GM12878 (cell line): ENCODE measurements at regions not wholly inside any gene's neighbourhood (a gene's known extent, or its start where the extent isn't known, plus 50 kb on each side); places are given as distances from the start of the nearest gene placed in this dataset.
A peak's percentile ranks its signal among the peaks of the same experiment; 100 is the strongest.

Source experiments
- ATAC-seq: fragments of 200-7000 bp; cut with Tn5 transposase; 3 replicates; pipeline ENCODE4 v1.9.1; 2020; ENCODE audit warnings: mild to moderate bottlenecking, moderate library complexity
- BruUV-seq: library from RNA; stranded (reverse); fragments of 400-500 nt; replicated peaks from 2 replicates; lab custom pipeline; 2021; lab: Mats Ljungman, UMichigan
- CTCF ChIA-PET: fragments of 300-600 bp; sonication (Branson Sonifier 250); formaldehyde crosslinking; extraction: SDS; loops from one replicate; lab custom pipeline; 2021; ENCODE audit warnings: inconsistent platforms; lab: Yijun Ruan, JAX
- POLR2A ChIA-PET: fragments of 350-600 bp; formaldehyde crosslinking; extraction: SDS; loops from one replicate; lab custom pipeline; 2021; ENCODE audit warnings: inconsistent platforms; lab: Charles Lee
- RAD21 ChIA-PET: fragments of 300-600 bp; sonication (Branson Sonifier 250); formaldehyde crosslinking; loops from one replicate; lab custom pipeline; 2023; ENCODE audit warnings: antibody characterized with exemption; ENCODE audit not compliant: unreplicated experiment; lab: Charles Lee
- SMC1A ChIA-PET: fragments of 300-600 bp; sonication (Branson Sonifier 250); formaldehyde crosslinking; loops from one replicate; lab custom pipeline; 2023; ENCODE audit not compliant: unreplicated experiment, uncharacterized antibody; lab: Charles Lee
- DNase-seq: peaks from one replicate; pipeline ENCODE4 v3.0.0-alpha.2; 2011; ENCODE audit warnings: low read depth, low spot score
- FAIRE-seq: peaks from 3 replicates; lab custom pipeline; 2011; peaks lifted over from hg19 to GRCh38; lab: Jason Lieb, UNC
- H2AFZ ChIP-seq: 2 replicates; pipeline ENCODE4 v1.6.0; 2011; ENCODE audit warnings: low read depth, low read length, control low read depth; ENCODE audit not compliant: control insufficient read depth
- H3K27ac ChIP-seq: 2 replicates; pipeline ENCODE4 v1.5.1; 2011; ENCODE audit warnings: control low read depth; ENCODE audit not compliant: control insufficient read depth, insufficient read depth
- H3K27me3 ChIP-seq, 2 experiments: replicated peaks in 1 of 2; 2 replicates each; pipeline versions ENCODE4 v1.6.0 to v1.6.1; 2011; ENCODE audit warnings: low read length in 1 of 2; ENCODE audit not compliant: control insufficient read depth in 2 of 2, insufficient read depth in 2 of 2
- H3K36me3 ChIP-seq, 2 experiments: 2 replicates each; pipeline ENCODE4 v1.5.1; 2011; ENCODE audit warnings: low read length in 1 of 2; ENCODE audit not compliant: control insufficient read depth in 2 of 2, insufficient read depth in 2 of 2
- H3K4me1 ChIP-seq: 2 replicates; pipeline ENCODE4 v1.6.1; 2011; ENCODE audit warnings: mild to moderate bottlenecking, low read length, moderate library complexity, mixed read lengths; ENCODE audit not compliant: control insufficient read depth, insufficient read depth
- H3K4me2 ChIP-seq: 2 replicates; pipeline ENCODE4 v1.6.0; 2011; ENCODE audit warnings: control low read depth; ENCODE audit not compliant: control insufficient read depth, insufficient read depth
- H3K4me3 ChIP-seq: fragments of 200-600 bp; sonication (generic); 2 replicates; pipeline ENCODE4 v1.5.1; 2016
- H3K79me2 ChIP-seq: 2 replicates; pipeline ENCODE4 v1.6.0; 2011; ENCODE audit warnings: low read length; ENCODE audit not compliant: control insufficient read depth, insufficient read depth
- H3K9ac ChIP-seq: 2 replicates; pipeline ENCODE4 v1.8.0; 2011; ENCODE audit warnings: low read length, control low read depth, mixed read lengths; ENCODE audit not compliant: control insufficient read depth, insufficient read depth
- H3K9me3 ChIP-seq: replicated peaks from 3 replicates; pipeline ENCODE4 v1.5.1; 2011; ENCODE audit warnings: mild to moderate bottlenecking, low read length; ENCODE audit not compliant: control insufficient read depth, insufficient read depth
- H4K20me1 ChIP-seq: 2 replicates; pipeline ENCODE4 v1.6.0; 2011; ENCODE audit not compliant: control insufficient read depth, insufficient read depth
- BACH1 ChIP-seq: fragments of 450-650 bp; IDR thresholded peaks from 2 replicates; pipeline ENCODE4 v1.6.1; 2017; ENCODE audit warnings: mild to moderate bottlenecking, borderline replicate concordance
- KAT2A ChIP-seq: conservative IDR thresholded peaks from 2 replicates; pipeline ENCODE4 v1.6.1; 2011; ENCODE audit warnings: low read depth, low read length; ENCODE audit not compliant: control insufficient read depth
- KDM1A ChIP-seq: fragments of 200-600 bp; sonication (generic); IDR thresholded peaks from 2 replicates; pipeline ENCODE4 v1.6.1; 2016; ENCODE audit warnings: borderline replicate concordance
- MYB ChIP-seq: fragments of 150-350 bp; IDR thresholded peaks from 2 replicates; pipeline ENCODE4 v1.6.1; 2014; ENCODE audit warnings: mild to moderate bottlenecking, low read depth, low read length, borderline replicate concordance
- PBX3 ChIP-seq: IDR thresholded peaks from 2 replicates; pipeline ENCODE4 v1.6.1; 2011; ENCODE audit warnings: mild to moderate bottlenecking, low read depth, low read length, moderate library complexity; ENCODE audit not compliant: insufficient replicate concordance
- RAD21 ChIP-seq: IDR thresholded peaks from 2 replicates; pipeline ENCODE4 v1.6.1; 2011; ENCODE audit warnings: mild to moderate bottlenecking, low read depth, low read length, moderate library complexity; ENCODE audit not compliant: insufficient read depth
- RB1 ChIP-seq: fragments of 450-650 bp; formaldehyde crosslinking; IDR thresholded peaks from 2 replicates; pipeline ENCODE4 v1.6.1; 2017; ENCODE audit warnings: mild to moderate bottlenecking, borderline replicate concordance
- RUNX3 ChIP-seq: IDR thresholded peaks from 2 replicates; pipeline ENCODE4 v1.6.1; 2012; ENCODE audit warnings: low read length, inconsistent platforms
- SMAD1 ChIP-seq: fragments of 450-650 bp; IDR thresholded peaks from 2 replicates; pipeline ENCODE4 v1.6.1; 2018; ENCODE audit warnings: mild to moderate bottlenecking, low read depth; ENCODE audit not compliant: partially characterized antibody
- SMC3 ChIP-seq: IDR thresholded peaks from 2 replicates; pipeline ENCODE4 v1.6.1; 2011; ENCODE audit warnings: low read length, improper control_type of control experiment, borderline replicate concordance
- SRF ChIP-seq, 2 experiments: IDR thresholded peaks; 2 replicates each; pipeline ENCODE4 v1.6.1; 2011; ENCODE audit warnings: low read depth in 2 of 2, low read length in 2 of 2, mild to moderate bottlenecking in 1 of 2, moderate library complexity in 1 of 2
- STAT1 ChIP-seq: fragments of 450-650 bp; conservative IDR thresholded peaks from 2 replicates; pipeline ENCODE4 v1.6.1; 2014; ENCODE audit warnings: antibody characterized with exemption, mild to moderate bottlenecking
- SUPT20H ChIP-seq: IDR thresholded peaks from 2 replicates; pipeline ENCODE4 v1.6.1; 2011; ENCODE audit warnings: low read depth, mild to moderate bottlenecking, low read length, moderate library complexity, borderline replicate concordance; ENCODE audit not compliant: control insufficient read depth
- WGBS: methylation state at CpG from one replicate; pipeline ENCODE4 v1.1.6; 2016; ENCODE audit warnings: low lambda C conversion rate; ENCODE audit not compliant: insufficient replicate concordance, insufficient coverage; ENCODE audit errors: missing lambda C conversion rate; 5-methylcytosine and 5-hydroxymethylcytosine counted together
- in situ Hi-C: fragments of 300-500 bp; cut with MboI; formaldehyde crosslinking; loops from 9 replicates; pipeline ENCODE4 v1.14.3; 2018; ENCODE audit warnings: mixed read lengths
- intact Hi-C: fragments of 100-400 bp; cut with micrococcal nuclease; formaldehyde crosslinking; loops from one replicate; pipeline ENCODE4 v1.14.2; 2022; ENCODE audit not compliant: unreplicated experiment
- TF ChIP-seq, protein P1 (sequence below): fragments of 450-650 bp; IDR thresholded peaks from 2 replicates; pipeline ENCODE4 v1.6.1; 2017; ENCODE audit warnings: mild to moderate bottlenecking, moderate library complexity

DNA sequence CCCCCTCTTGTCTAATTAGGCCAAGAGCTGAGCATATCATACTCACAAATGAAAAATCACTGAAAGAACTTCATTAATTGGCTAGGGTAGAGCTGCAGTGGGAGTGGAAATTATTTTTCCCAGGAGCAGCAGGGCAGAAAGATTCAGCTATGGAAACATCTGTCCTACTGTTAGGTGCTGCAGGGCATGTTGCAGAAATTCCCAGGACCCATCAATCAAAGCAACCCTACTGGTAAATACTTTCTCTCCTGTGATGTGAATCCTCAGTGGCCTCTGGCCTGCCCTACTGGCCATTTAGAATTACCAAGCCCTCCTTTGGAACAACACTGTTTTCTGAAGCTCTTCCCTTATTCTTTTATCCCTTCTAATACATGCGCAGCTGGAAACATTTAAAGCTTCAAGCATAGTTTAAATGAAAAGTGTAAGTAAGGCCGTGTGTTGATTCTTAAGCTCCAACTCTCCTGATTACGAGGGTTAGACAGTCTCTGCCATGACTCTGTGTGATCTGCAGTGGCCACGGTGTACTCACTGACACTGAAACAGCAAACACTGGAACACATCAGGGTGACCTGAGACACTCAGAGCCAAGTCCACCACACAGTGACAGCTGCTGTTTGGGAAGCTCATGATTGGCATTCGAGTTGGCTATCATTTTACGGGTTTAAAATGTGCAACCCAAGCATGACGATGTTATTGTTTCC is 62.6 kb upstream of the TMCC3 start (continued):
- TF ChIP-seq MYB (no peak), RAD21 (no peak)

DNA sequence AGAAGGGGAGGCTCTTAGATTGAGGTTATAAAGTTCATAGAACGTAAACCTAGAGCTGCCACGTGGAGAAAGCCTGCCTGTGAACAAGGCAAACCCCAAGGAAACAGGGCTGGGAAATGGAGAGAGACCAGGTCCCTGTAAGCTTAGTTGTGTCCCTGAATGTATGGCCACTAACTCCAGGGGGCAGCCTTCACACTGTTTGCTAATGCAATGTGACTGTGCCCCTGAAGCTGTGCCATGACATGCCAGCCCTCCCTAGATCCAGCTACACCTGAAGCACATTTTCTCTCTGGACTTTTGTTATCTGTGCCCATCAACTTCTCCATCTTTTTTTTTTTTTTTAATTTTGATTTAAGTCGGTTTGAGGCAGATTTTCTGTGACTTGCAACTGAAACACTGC is 60.6 kb upstream of the TMCC3 start:
- no TSS peak for BruUV-seq
- ChIA-PET POLR2A (interaction anchor here (0.7 kb wide), 1 partner anchor 33 kb away, joined by 3 read pairs; no protein-coding TSS in a partner anchor), SMC1A (interaction anchor here (0.6 to 6.3 kb wide), 6 partner anchors 78 to 505 kb away, joined by 3 to 44 read pairs (median 4); no protein-coding TSS in a partner anchor), CTCF (interaction anchor here (0.8 to 2.9 kb wide), 10 partner anchors 10 to 362 kb away, joined by 3 to 30 read pairs (median 4); partner anchors contain the start of gene NR2C1), RAD21 (interaction anchor here (0.7 to 6.0 kb wide), 3 partner anchors 59 to 163 kb away, joined by 3 to 73 read pairs (median 4); no protein-coding TSS in a partner anchor)
- no peak overlapping the region for H3K9ac ChIP-seq
- H3K4me1 ChIP-seq = peaks cover 7% of the 10 kb centered on the region
- DNase-seq = no peak
- H3K27ac ChIP-seq = no peak overlapping the region
- in situ Hi-C loops = no loop called here
- WGBS = 48% methylated on average over 3 of the region's 3 CpGs
- FAIRE-seq = no peak
- no peaks in the 10 kb centered on the region for H3K9me3 ChIP-seq
- ATAC-seq = peak; percentile 77
- H3K4me2 ChIP-seq = no peak overlapping the region
- intact Hi-C loops = loop anchor here (1.0 kb wide), 1 partner anchor 164 kb away; no protein-coding TSS in a partner anchor
- no peak overlapping the region for H3K4me3 ChIP-seq
- no peaks in the 10 kb centered on the region for H4K20me1 ChIP-seq
- H2AFZ ChIP-seq = no peak overlapping the region
- peaks cover 15% of the 10 kb centered on the region for H3K79me2 ChIP-seq
- H3K36me3 ChIP-seq = peaks cover 0 to 5% of the 10 kb centered on the region in 2 experiments; a peak in 1 of 4 replicates
- H3K27me3 ChIP-seq = no peaks in the 10 kb centered on the region
- TF ChIP-seq SUPT20H (no peak), SRF (IDR thresholded peaks at IDR 0.05; ENCODE audit: low read depth in 2 of 2, low read length in 2 of 2) (no peak), SMC3 (peak; percentile 49; the same call in 1 of the 2 replicates), BACH1 (no peak), PBX3 (no peak), KAT2A (no peak), KDM1A (no peak), RB1 (no peak), RAD21 (peak; percentile 54), SMAD1 (no peak), STAT1 (no peak), RUNX3 (no peak)
- TF ChIP-seq, protein P1, sequence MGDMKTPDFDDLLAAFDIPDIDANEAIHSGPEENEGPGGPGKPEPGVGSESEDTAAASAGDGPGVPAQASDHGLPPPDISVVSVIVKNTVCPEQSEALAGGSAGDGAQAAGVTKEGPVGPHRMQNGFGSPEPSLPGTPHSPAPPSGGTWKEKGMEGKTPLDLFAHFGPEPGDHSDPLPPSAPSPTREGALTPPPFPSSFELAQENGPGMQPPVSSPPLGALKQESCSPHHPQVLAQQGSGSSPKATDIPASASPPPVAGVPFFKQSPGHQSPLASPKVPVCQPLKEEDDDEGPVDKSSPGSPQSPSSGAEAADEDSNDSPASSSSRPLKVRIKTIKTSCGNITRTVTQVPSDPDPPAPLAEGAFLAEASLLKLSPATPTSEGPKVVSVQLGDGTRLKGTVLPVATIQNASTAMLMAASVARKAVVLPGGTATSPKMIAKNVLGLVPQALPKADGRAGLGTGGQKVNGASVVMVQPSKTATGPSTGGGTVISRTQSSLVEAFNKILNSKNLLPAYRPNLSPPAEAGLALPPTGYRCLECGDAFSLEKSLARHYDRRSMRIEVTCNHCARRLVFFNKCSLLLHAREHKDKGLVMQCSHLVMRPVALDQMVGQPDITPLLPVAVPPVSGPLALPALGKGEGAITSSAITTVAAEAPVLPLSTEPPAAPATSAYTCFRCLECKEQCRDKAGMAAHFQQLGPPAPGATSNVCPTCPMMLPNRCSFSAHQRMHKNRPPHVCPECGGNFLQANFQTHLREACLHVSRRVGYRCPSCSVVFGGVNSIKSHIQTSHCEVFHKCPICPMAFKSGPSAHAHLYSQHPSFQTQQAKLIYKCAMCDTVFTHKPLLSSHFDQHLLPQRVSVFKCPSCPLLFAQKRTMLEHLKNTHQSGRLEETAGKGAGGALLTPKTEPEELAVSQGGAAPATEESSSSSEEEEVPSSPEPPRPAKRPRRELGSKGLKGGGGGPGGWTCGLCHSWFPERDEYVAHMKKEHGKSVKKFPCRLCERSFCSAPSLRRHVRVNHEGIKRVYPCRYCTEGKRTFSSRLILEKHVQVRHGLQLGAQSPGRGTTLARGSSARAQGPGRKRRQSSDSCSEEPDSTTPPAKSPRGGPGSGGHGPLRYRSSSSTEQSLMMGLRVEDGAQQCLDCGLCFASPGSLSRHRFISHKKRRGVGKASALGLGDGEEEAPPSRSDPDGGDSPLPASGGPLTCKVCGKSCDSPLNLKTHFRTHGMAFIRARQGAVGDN = no peak
